Neural crest cell (in vitro differentiated cells): ENCODE measurements at regions not wholly inside any gene's neighbourhood (a gene's known extent, or its start where the extent isn't known, plus 50 kb on each side); places are given as distances from the start of the nearest gene placed in this dataset.

Source experiments
- DNase-seq: peaks from one replicate; pipeline ENCODE4 v3.0.0; 2021; ENCODE audit warnings: low read depth, mixed read lengths, low spot score
- H3K27ac Mint-ChIP-seq: one replicate; pipeline ENCODE4 v1.8.0; 2021; ENCODE audit warnings: mild to moderate bottlenecking, mixed read lengths; ENCODE audit not compliant: unreplicated experiment
- H3K27me3 Mint-ChIP-seq: 2 replicates; pipeline ENCODE4 v1.8.0; 2021; ENCODE audit warnings: low read depth, mild to moderate bottlenecking, mixed read lengths
- H3K36me3 Mint-ChIP-seq: 2 replicates; pipeline ENCODE4 v1.8.0; 2021; ENCODE audit warnings: low read depth, mild to moderate bottlenecking, mixed read lengths
- H3K4me1 Mint-ChIP-seq: 2 replicates; pipeline ENCODE4 v1.8.0; 2021; ENCODE audit warnings: mixed read lengths
- H3K4me3 Mint-ChIP-seq: one replicate; pipeline ENCODE4 v1.8.0; 2021; ENCODE audit warnings: mild to moderate bottlenecking, mixed read lengths
- H3K9me3 Mint-ChIP-seq: 2 replicates; pipeline ENCODE4 v1.8.0; 2021; ENCODE audit warnings: mixed read lengths
- CTCF ChIP-seq: fragments of 200-600 bp; sonication (generic); conservative IDR thresholded peaks from 2 replicates; pipeline ENCODE4 v1.5.0; 2021; ENCODE audit warnings: antibody characterized with exemption, mild to moderate bottlenecking

- no peak for TF ChIP-seq CTCF
- Mint-ChIP-seq H3K4me1 (peaks cover 8% of the 10 kb centered on the region), H3K9me3 (no peaks in the 10 kb centered on the region), H3K4me3 (no peak overlapping the region), H3K36me3 (no peaks in the 10 kb centered on the region), H3K27ac (no peak overlapping the region), H3K27me3 (no peaks in the 10 kb centered on the region)
- no peak for DNase-seq
Measured at GRCh38 chr7:130888468-130888867, 154.5 kb upstream of the KLF14 start.

GRCh38 chr7:130890176-130891020 lies 156.4 kb upstream of the KLF14 start:
- Mint-ChIP-seq H3K9me3 (no peaks in the 10 kb centered on the region), H3K4me1 (peaks cover 19% of the 10 kb centered on the region), H3K36me3 (no peaks in the 10 kb centered on the region), H3K27ac (no peak overlapping the region), H3K4me3 (no peak overlapping the region), H3K27me3 (no peaks in the 10 kb centered on the region)
- no peak for DNase-seq
- TF ChIP-seq CTCF, result no peak

- no peaks in the 10 kb centered on the region for H3K27me3 Mint-ChIP-seq
- TF ChIP-seq CTCF, result no peak
- no peaks in the 10 kb centered on the region for H3K36me3 Mint-ChIP-seq
- peaks cover 30% of the 10 kb centered on the region for H3K4me1 Mint-ChIP-seq
- H3K27ac Mint-ChIP-seq, result no peak overlapping the region
- no peak overlapping the region for H3K4me3 Mint-ChIP-seq
- H3K9me3 Mint-ChIP-seq, result no peaks in the 10 kb centered on the region
- no peak for DNase-seq
Measured at GRCh38 chr7:130891254-130892094, 157.5 kb upstream of the KLF14 start.

GRCh38 chr7:130893441-130893894 lies 159.5 kb upstream of the KLF14 start:
- Mint-ChIP-seq H3K27me3 (no peaks in the 10 kb centered on the region), H3K27ac (no peak overlapping the region), H3K36me3 (no peaks in the 10 kb centered on the region), H3K4me3 (no peak overlapping the region), H3K4me1 (peaks cover 38% of the 10 kb centered on the region), H3K9me3 (no peaks in the 10 kb centered on the region)
- TF ChIP-seq CTCF, result no peak
- no peak for DNase-seq

GRCh38 chr7:130894146-130894908 lies 160.3 kb upstream of the KLF14 start:
- Mint-ChIP-seq H3K36me3 (no peaks in the 10 kb centered on the region), H3K9me3 (peaks cover 2% of the 10 kb centered on the region), H3K27me3 (no peaks in the 10 kb centered on the region), H3K27ac (no peak overlapping the region), H3K4me3 (no peak overlapping the region), H3K4me1 (peaks cover 38% of the 10 kb centered on the region)
- TF ChIP-seq CTCF, result no peak
- DNase-seq, result no peak
